HepG2 (cell line): ENCODE measurements at regions not wholly inside any gene's neighbourhood (a gene's known extent, or its start where the extent isn't known, plus 50 kb on each side); places are given as distances from the start of the nearest gene placed in this dataset.

ENCODE experiments used
- ATAC-seq: fragments of 200-7000 bp; cut with Tn5 transposase; 3 replicates; pipeline ENCODE4 v1.9.1; 2020; ENCODE audit warnings: mild to moderate bottlenecking, moderate library complexity
- BruUV-seq: library from RNA; stranded (reverse); fragments of 400-500 nt; replicated peaks from 2 replicates; lab custom pipeline; 2021; lab: Mats Ljungman, UMichigan
- CTCF ChIA-PET: fragments of 300-600 bp; formaldehyde crosslinking; extraction: SDS; loops from one replicate; lab custom pipeline; 2021; ENCODE audit warnings: low total read pairs, inconsistent platforms, low intra/inter-chr PET ratio; lab: Yijun Ruan, JAX
- POLR2A ChIA-PET: fragments of 350-600 bp; sonication (Branson Sonifier 250); formaldehyde crosslinking; loops from one replicate; lab custom pipeline; 2020; ENCODE audit warnings: antibody characterized with exemption, inconsistent platforms; lab: Yijun Ruan, JAX
- DNase-seq: peaks from one replicate; pipeline ENCODE4 v3.0.0-alpha.2; 2015; ENCODE audit warnings: low spot score
- FAIRE-seq: peaks from 3 replicates; lab custom pipeline; 2011; peaks lifted over from hg19 to GRCh38; lab: Jason Lieb, UNC
- H2AFZ ChIP-seq: one replicate; pipeline ENCODE4 v1.6.1; 2011; ENCODE audit warnings: low read length, inconsistent platforms
- H3K27ac ChIP-seq: fragments of 300-600 bp; 3 replicates; pipeline ENCODE4 v1.8.0; 2011; ENCODE audit warnings: mixed run types, mild to moderate bottlenecking, mixed read lengths, low read length, inconsistent platforms; ENCODE audit not compliant: insufficient read depth; ENCODE audit errors: extremely low read length
- H3K27me3 ChIP-seq, 2 experiments: fragments of 200-600 bp in 1 of 2; 2 replicates in 1 of 2; 3 replicates in 1 of 2; pipeline versions ENCODE4 v1.6.0 to v1.8.0; 2011; ENCODE audit warnings: low read length in 2 of 2, mild to moderate bottlenecking in 2 of 2, moderate library complexity in 2 of 2, inconsistent platforms in 1 of 2; ENCODE audit not compliant: insufficient read depth in 2 of 2, control insufficient read depth in 1 of 2
- H3K36me3 ChIP-seq, 2 experiments: fragments of 200-600 bp in 1 of 2; replicated peaks in 1 of 2; 2 replicates in 1 of 2; 3 replicates in 1 of 2; pipeline versions ENCODE4 v1.5.1 to v1.8.0; 2011; ENCODE audit warnings: low read length in 2 of 2, inconsistent platforms in 1 of 2; ENCODE audit not compliant: insufficient read depth in 2 of 2, control insufficient read depth in 1 of 2
- H3K4me1 ChIP-seq: 2 replicates; pipeline ENCODE4 v1.5.1; 2012; ENCODE audit warnings: low read length, inconsistent platforms; ENCODE audit not compliant: insufficient read depth
- H3K4me2 ChIP-seq: 2 replicates; pipeline ENCODE4 v1.6.0; 2011; ENCODE audit warnings: low read depth, low read length, inconsistent platforms
- H3K4me3 ChIP-seq, 3 experiments: fragments of 200-600 bp in 1 of 3; sonication (generic), shearing (Covaris generic) in 1 of 3; replicated peaks in 1 of 3; 2 replicates each; pipeline ENCODE4 v1.5.1; 2011 to 2016; ENCODE audit warnings: low read length in 3 of 3, inconsistent platforms in 2 of 3, low read depth in 2 of 3, mild to moderate bottlenecking in 2 of 3, control low read depth in 1 of 3, mixed read lengths in 1 of 3; ENCODE audit not compliant: insufficient read depth in 1 of 3
- H3K79me2 ChIP-seq: one replicate; pipeline ENCODE4 v1.6.1; 2011; ENCODE audit warnings: low read length, inconsistent platforms; ENCODE audit not compliant: insufficient read depth
- H3K9ac ChIP-seq: 2 replicates; pipeline ENCODE4 v1.6.0; 2011; ENCODE audit warnings: mild to moderate bottlenecking, low read depth, low read length, inconsistent platforms; ENCODE audit not compliant: insufficient read depth
- H3K9me3 ChIP-seq: 2 replicates; pipeline ENCODE4 v1.5.1; 2012; ENCODE audit warnings: mild to moderate bottlenecking, low read length
- H4K20me1 ChIP-seq: 2 replicates; pipeline ENCODE4 v1.6.0; 2011; ENCODE audit warnings: inconsistent platforms, mild to moderate bottlenecking, low read length, moderate library complexity; ENCODE audit not compliant: insufficient read depth
- CHCHD3 ChIP-seq: sonication (generic); formaldehyde crosslinking; IDR thresholded peaks from 2 replicates; pipeline ENCODE4 v1.8.0; 2022; ENCODE audit warnings: mild to moderate bottlenecking, missing genetic modification reagents, moderate library complexity
- ELF3 ChIP-seq: IDR thresholded peaks from 2 replicates; pipeline ENCODE4 v1.6.1; 2016; ENCODE audit warnings: missing genetic modification reagents, missing compliant biosample characterization
- FOXC1 ChIP-seq: sonication (generic); formaldehyde crosslinking; IDR thresholded peaks from 2 replicates; pipeline ENCODE4 v1.8.0; 2022; ENCODE audit warnings: mild to moderate bottlenecking, missing genetic modification reagents, borderline replicate concordance
- FOXK2 ChIP-seq: fragments of 450-650 bp; IDR thresholded peaks from 2 replicates; pipeline ENCODE4 v1.6.1; 2016
- HMG20B ChIP-seq: conservative IDR thresholded peaks from 2 replicates; pipeline ENCODE4 v1.6.1; 2016; ENCODE audit warnings: missing genetic modification reagents, missing compliant biosample characterization
- HNF4A ChIP-seq: sonication (generic); formaldehyde crosslinking; IDR thresholded peaks from 2 replicates; pipeline ENCODE4 v1.4.0; 2020; ENCODE audit warnings: missing genetic modification reagents
- KDM4B ChIP-seq: sonication (generic); formaldehyde crosslinking; IDR thresholded peaks from 2 replicates; pipeline ENCODE4 v1.4.0; 2020; ENCODE audit warnings: missing genetic modification reagents
- KDM5A ChIP-seq: fragments of 200-600 bp; sonication (generic); IDR thresholded peaks from 2 replicates; pipeline ENCODE4 v1.7.0; 2018; ENCODE audit warnings: antibody characterized with exemption, mild to moderate bottlenecking, low read length, borderline replicate concordance
- NBN ChIP-seq: fragments of 450-650 bp; conservative IDR thresholded peaks from 2 replicates; pipeline ENCODE4 v1.6.1; 2017
- NFKB2 ChIP-seq: sonication (generic); formaldehyde crosslinking; IDR thresholded peaks from 2 replicates; pipeline ENCODE4 v1.4.0; 2020; ENCODE audit warnings: missing genetic modification reagents, borderline replicate concordance
- NR2C2 ChIP-seq: sonication (generic); formaldehyde crosslinking; IDR thresholded peaks from 2 replicates; pipeline ENCODE4 v1.4.0; 2020; ENCODE audit warnings: missing genetic modification reagents, mild to moderate bottlenecking, moderate library complexity, borderline replicate concordance
- RAD21 ChIP-seq: fragments of 450-650 bp; formaldehyde crosslinking; IDR thresholded peaks from 2 replicates; pipeline ENCODE4 v1.5.0; 2020; ENCODE audit warnings: mild to moderate bottlenecking
- ZNF225 ChIP-seq: sonication (generic); formaldehyde crosslinking; IDR thresholded peaks from 2 replicates; pipeline ENCODE4 v1.4.0; 2020; ENCODE audit warnings: mild to moderate bottlenecking, missing genetic modification reagents
- ZNF75D ChIP-seq: sonication (generic); formaldehyde crosslinking; IDR thresholded peaks from 2 replicates; pipeline ENCODE4 v1.8.1; 2023; ENCODE audit warnings: missing genetic modification reagents, mild to moderate bottlenecking, borderline replicate concordance
- WGBS: methylation state at CpG from one replicate; pipeline ENCODE4 v1.1.6; 2017; ENCODE audit warnings: low lambda C conversion rate; 5-methylcytosine and 5-hydroxymethylcytosine counted together
- in situ Hi-C: cut with HindIII; loops from 2 replicates; pipeline ENCODE4 v1.10.0; 2017; ENCODE audit warnings: low pct_unique_long_range_greater_than_20kb; ENCODE audit not compliant: extremely low pct_ligation_motif_present
- intact Hi-C: fragments of 100-400 bp; cut with micrococcal nuclease; formaldehyde crosslinking; loops from one replicate; pipeline ENCODE4 v1.10.0; 2022; ENCODE audit not compliant: unreplicated experiment
- TF ChIP-seq, protein P1 (sequence below): sonication (generic); formaldehyde crosslinking; IDR thresholded peaks from 2 replicates; pipeline ENCODE4 v1.4.0; 2020; ENCODE audit warnings: mild to moderate bottlenecking, missing genetic modification reagents
- TF ChIP-seq, protein P2 (sequence below): fragments of 450-650 bp; IDR thresholded peaks from 2 replicates; pipeline ENCODE4 v1.6.1; 2017
- TF ChIP-seq, protein P3 (sequence below): IDR thresholded peaks from 2 replicates; pipeline ENCODE4 v1.6.1; 2016
- TF ChIP-seq, protein P4 (sequence below): sonication (generic); formaldehyde crosslinking; IDR thresholded peaks from 2 replicates; pipeline ENCODE4 v1.8.1; 2022; ENCODE audit warnings: mild to moderate bottlenecking, missing genetic modification reagents
- TF ChIP-seq, protein P5 (sequence below): sonication (generic); formaldehyde crosslinking; IDR thresholded peaks from 2 replicates; pipeline ENCODE4 v1.4.0; 2020; ENCODE audit warnings: missing genetic modification reagents, mild to moderate bottlenecking, borderline replicate concordance

DNA sequence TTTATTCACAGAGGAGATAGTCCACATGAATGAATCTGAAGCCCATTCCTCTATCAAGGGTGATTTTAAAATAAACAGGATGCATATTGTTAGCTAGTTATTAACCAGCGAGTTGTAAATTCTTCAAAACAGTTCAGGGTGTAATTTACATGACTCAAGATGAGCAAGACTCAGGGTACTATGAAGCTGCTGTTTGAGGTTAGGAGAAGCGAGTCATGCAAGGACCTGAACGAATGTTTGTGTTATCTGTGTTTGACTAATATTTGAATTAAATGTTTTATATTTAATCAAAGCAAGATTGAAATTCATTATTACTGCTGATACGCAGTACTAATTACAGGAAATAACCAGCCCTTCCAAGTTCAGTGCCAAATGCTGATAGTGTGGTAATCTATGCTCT lies 191.1 kb downstream of the SAMD5 start:
- in situ Hi-C loops (no loop called here), intact Hi-C loops (no loop called here)
- no peak overlapping the region for H3K4me2 ChIP-seq
- no peaks in the 10 kb centered on the region for H3K27me3 ChIP-seq
- DNase-seq (no peak), ATAC-seq (no peak), FAIRE-seq (no peak)
- no peak overlapping the region for H3K4me3 ChIP-seq
- H3K9me3 ChIP-seq: no peaks in the 10 kb centered on the region
- no peaks in the 10 kb centered on the region for H3K4me1 ChIP-seq
- no TSS peak for BruUV-seq
- no peaks in the 10 kb centered on the region for H3K36me3 ChIP-seq
- no peak overlapping the region for H2AFZ ChIP-seq
- WGBS: 45% methylated on average over 4 of the region's 4 CpGs
- ChIA-PET CTCF (no interaction called here), POLR2A (no interaction called here)
- no peaks in the 10 kb centered on the region for H3K79me2 ChIP-seq
- no peak for TF ChIP-seq HNF4A (CRISPR knock-in tag)
- TF ChIP-seq RAD21 (CRISPR knock-in tag): no peak
- TF ChIP-seq HMG20B (CRISPR knock-in tag): no peak
- TF ChIP-seq CHCHD3: no peak
- TF ChIP-seq NFKB2 (CRISPR knock-in tag): no peak
- TF ChIP-seq, protein P1, sequence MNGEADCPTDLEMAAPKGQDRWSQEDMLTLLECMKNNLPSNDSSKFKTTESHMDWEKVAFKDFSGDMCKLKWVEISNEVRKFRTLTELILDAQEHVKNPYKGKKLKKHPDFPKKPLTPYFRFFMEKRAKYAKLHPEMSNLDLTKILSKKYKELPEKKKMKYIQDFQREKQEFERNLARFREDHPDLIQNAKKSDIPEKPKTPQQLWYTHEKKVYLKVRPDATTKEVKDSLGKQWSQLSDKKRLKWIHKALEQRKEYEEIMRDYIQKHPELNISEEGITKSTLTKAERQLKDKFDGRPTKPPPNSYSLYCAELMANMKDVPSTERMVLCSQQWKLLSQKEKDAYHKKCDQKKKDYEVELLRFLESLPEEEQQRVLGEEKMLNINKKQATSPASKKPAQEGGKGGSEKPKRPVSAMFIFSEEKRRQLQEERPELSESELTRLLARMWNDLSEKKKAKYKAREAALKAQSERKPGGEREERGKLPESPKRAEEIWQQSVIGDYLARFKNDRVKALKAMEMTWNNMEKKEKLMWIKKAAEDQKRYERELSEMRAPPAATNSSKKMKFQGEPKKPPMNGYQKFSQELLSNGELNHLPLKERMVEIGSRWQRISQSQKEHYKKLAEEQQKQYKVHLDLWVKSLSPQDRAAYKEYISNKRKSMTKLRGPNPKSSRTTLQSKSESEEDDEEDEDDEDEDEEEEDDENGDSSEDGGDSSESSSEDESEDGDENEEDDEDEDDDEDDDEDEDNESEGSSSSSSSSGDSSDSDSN: no peak
- no peak for TF ChIP-seq FOXK2
- TF ChIP-seq, protein P2, sequence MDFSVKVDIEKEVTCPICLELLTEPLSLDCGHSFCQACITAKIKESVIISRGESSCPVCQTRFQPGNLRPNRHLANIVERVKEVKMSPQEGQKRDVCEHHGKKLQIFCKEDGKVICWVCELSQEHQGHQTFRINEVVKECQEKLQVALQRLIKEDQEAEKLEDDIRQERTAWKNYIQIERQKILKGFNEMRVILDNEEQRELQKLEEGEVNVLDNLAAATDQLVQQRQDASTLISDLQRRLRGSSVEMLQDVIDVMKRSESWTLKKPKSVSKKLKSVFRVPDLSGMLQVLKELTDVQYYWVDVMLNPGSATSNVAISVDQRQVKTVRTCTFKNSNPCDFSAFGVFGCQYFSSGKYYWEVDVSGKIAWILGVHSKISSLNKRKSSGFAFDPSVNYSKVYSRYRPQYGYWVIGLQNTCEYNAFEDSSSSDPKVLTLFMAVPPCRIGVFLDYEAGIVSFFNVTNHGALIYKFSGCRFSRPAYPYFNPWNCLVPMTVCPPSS: no peak
- TF ChIP-seq FOXC1 (CRISPR knock-in tag): no peak
- no peak for TF ChIP-seq ELF3 (CRISPR knock-in tag)
- TF ChIP-seq KDM4B (CRISPR knock-in tag): no peak
- no peak for TF ChIP-seq ZNF225
- TF ChIP-seq ZNF75D (CRISPR knock-in tag): no peak
- TF ChIP-seq, protein P3, sequence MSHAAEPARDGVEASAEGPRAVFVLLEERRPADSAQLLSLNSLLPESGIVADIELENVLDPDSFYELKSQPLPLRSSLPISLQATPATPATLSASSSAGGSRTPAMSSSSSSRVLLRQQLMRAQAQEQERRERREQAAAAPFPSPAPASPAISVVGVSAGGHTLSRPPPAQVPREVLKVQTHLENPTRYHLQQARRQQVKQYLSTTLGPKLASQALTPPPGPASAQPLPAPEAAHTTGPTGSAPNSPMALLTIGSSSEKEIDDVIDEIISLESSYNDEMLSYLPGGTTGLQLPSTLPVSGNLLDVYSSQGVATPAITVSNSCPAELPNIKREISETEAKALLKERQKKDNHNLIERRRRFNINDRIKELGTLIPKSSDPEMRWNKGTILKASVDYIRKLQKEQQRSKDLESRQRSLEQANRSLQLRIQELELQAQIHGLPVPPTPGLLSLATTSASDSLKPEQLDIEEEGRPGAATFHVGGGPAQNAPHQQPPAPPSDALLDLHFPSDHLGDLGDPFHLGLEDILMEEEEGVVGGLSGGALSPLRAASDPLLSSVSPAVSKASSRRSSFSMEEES: no peak
- TF ChIP-seq, protein P4, sequence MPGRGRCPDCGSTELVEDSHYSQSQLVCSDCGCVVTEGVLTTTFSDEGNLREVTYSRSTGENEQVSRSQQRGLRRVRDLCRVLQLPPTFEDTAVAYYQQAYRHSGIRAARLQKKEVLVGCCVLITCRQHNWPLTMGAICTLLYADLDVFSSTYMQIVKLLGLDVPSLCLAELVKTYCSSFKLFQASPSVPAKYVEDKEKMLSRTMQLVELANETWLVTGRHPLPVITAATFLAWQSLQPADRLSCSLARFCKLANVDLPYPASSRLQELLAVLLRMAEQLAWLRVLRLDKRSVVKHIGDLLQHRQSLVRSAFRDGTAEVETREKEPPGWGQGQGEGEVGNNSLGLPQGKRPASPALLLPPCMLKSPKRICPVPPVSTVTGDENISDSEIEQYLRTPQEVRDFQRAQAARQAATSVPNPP: no peak
- no peak for TF ChIP-seq KDM5A
- TF ChIP-seq, protein P5, sequence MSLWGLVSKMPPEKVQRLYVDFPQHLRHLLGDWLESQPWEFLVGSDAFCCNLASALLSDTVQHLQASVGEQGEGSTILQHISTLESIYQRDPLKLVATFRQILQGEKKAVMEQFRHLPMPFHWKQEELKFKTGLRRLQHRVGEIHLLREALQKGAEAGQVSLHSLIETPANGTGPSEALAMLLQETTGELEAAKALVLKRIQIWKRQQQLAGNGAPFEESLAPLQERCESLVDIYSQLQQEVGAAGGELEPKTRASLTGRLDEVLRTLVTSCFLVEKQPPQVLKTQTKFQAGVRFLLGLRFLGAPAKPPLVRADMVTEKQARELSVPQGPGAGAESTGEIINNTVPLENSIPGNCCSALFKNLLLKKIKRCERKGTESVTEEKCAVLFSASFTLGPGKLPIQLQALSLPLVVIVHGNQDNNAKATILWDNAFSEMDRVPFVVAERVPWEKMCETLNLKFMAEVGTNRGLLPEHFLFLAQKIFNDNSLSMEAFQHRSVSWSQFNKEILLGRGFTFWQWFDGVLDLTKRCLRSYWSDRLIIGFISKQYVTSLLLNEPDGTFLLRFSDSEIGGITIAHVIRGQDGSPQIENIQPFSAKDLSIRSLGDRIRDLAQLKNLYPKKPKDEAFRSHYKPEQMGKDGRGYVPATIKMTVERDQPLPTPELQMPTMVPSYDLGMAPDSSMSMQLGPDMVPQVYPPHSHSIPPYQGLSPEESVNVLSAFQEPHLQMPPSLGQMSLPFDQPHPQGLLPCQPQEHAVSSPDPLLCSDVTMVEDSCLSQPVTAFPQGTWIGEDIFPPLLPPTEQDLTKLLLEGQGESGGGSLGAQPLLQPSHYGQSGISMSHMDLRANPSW (CRISPR knock-in tag): no peak
- no peak for TF ChIP-seq NR2C2 (CRISPR knock-in tag)
- TF ChIP-seq NBN: no peak
- no peaks in the 10 kb centered on the region for H4K20me1 ChIP-seq
- H3K27ac ChIP-seq: no peak overlapping the region
- H3K9ac ChIP-seq: no peak overlapping the region
